Gastrocnemius medialis (tissue), 4 donors: ENCODE measurements at regions not wholly inside any gene's neighbourhood (a gene's known extent, or its start where the extent isn't known, plus 50 kb on each side); places are given as distances from the start of the nearest gene placed in this dataset.

Experiments
- POLR2A ChIP-seq, 2 donors: fragments of 450-650 bp; IDR thresholded peaks; one replicate each; pipeline ENCODE4 v1.6.1; 2017; ENCODE audit warnings: antibody characterized with exemption in 2 of 2, mild to moderate bottlenecking in 2 of 2, moderate library complexity in 2 of 2
- TF ChIP-seq, protein P1 (sequence below), 5 experiments: fragments of 450-650 bp in 3 of 5; fragments of 200-600 bp in 2 of 5; sonication (generic) in 2 of 5; IDR thresholded peaks in 4 of 5; conservative IDR thresholded peaks in 1 of 5; 1 replicate in 4 of 5; 2 replicates in 1 of 5; pipeline ENCODE4 v1.5.1; 2016 to 2019; ENCODE audit warnings: antibody characterized with exemption in 5 of 5, mild to moderate bottlenecking in 3 of 5, moderate library complexity in 3 of 5

DNA sequence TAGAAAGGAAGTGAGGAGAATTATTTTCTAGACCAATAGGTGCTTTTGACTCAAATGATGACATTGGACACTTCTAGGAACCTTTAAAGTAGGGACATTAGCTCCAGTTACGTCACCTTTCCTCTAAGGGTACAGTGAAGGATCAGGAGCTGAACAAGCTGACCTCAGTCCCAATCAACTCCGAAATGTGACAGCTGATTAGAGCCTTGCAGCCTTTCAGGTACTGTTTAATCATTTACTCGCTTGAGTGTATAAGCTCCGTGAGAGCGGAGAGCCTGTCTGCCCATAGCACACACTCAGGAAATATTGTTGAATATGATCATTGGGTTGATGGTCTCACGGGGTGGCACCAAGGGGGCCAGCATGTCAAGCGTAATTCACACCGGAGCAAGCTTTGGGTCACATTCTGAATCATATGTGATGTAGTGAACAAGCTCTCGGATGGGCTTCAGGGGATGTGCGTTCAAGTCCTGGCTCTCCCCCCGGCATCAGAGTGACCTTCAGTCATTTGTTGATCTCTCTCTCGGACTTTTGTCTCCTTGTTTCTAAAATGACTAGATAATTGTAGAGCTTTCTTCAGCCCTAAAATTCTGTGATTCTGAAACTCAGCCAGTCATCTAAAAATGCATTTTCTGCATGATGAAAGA lies 141.9 kb downstream of the ZIC5 start:
- TF ChIP-seq, protein P1, sequence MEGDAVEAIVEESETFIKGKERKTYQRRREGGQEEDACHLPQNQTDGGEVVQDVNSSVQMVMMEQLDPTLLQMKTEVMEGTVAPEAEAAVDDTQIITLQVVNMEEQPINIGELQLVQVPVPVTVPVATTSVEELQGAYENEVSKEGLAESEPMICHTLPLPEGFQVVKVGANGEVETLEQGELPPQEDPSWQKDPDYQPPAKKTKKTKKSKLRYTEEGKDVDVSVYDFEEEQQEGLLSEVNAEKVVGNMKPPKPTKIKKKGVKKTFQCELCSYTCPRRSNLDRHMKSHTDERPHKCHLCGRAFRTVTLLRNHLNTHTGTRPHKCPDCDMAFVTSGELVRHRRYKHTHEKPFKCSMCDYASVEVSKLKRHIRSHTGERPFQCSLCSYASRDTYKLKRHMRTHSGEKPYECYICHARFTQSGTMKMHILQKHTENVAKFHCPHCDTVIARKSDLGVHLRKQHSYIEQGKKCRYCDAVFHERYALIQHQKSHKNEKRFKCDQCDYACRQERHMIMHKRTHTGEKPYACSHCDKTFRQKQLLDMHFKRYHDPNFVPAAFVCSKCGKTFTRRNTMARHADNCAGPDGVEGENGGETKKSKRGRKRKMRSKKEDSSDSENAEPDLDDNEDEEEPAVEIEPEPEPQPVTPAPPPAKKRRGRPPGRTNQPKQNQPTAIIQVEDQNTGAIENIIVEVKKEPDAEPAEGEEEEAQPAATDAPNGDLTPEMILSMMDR (IDR thresholded peaks at IDR 0.05 in 4 of 5, conservative IDR thresholded peaks at IDR 0.05 in 1 of 5) = no peak
- TF ChIP-seq POLR2A (IDR thresholded peaks at IDR 0.05) = no peak
